ENCODE measurements at regions not wholly inside any gene's neighbourhood (a gene's known extent, or its start where the extent isn't known, plus 50 kb on each side); places are given as distances from the start of the nearest gene placed in this dataset.

DNA sequence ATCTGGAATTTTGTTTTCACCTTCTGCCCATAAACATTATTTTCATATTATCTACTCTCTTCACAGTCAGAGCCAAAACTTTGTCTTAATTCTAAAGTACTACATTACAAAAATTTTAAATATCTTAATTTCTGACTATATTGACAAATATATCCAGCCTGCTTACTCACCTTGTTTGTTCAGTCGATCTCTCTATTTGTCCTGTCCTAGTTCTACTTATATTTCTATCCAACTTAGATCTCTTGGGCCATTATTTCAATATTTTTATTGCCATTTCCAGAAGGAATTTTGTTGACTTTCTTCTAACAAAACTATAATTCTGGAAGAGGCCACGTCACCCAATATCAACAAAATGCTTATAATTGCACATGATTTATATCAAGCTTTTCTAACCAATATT is 652.8 kb upstream of the CTNND2 start:
- TF ChIP-seq, protein P1, sequence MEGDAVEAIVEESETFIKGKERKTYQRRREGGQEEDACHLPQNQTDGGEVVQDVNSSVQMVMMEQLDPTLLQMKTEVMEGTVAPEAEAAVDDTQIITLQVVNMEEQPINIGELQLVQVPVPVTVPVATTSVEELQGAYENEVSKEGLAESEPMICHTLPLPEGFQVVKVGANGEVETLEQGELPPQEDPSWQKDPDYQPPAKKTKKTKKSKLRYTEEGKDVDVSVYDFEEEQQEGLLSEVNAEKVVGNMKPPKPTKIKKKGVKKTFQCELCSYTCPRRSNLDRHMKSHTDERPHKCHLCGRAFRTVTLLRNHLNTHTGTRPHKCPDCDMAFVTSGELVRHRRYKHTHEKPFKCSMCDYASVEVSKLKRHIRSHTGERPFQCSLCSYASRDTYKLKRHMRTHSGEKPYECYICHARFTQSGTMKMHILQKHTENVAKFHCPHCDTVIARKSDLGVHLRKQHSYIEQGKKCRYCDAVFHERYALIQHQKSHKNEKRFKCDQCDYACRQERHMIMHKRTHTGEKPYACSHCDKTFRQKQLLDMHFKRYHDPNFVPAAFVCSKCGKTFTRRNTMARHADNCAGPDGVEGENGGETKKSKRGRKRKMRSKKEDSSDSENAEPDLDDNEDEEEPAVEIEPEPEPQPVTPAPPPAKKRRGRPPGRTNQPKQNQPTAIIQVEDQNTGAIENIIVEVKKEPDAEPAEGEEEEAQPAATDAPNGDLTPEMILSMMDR (IDR thresholded peaks at IDR 0.05) = no peak
- TF ChIP-seq POLR2A (IDR thresholded peaks at IDR 0.05) (no peak), POLR2AphosphoS5 (IDR thresholded peaks at IDR 0.05) (no peak), EP300 (IDR thresholded peaks at IDR 0.05) (no peak)
